Keratinocyte (primary cell): ENCODE measurements at regions not wholly inside any gene's neighbourhood (a gene's known extent, or its start where the extent isn't known, plus 50 kb on each side); places are given as distances from the start of the nearest gene placed in this dataset.

Experiments used
- DNase-seq: peaks from one replicate; pipeline ENCODE4 v3.0.0-alpha.2; 2011; ENCODE audit warnings: low read depth, missing footprints, low spot score
- FAIRE-seq: peaks from 2 replicates; lab custom pipeline; 2011; peaks lifted over from hg19 to GRCh38; lab: Jason Lieb, UNC
- H2AFZ ChIP-seq: 2 replicates; pipeline ENCODE4 v1.6.0; 2012; ENCODE audit warnings: low read length, control low read depth, inconsistent platforms; ENCODE audit not compliant: control insufficient read depth
- H3K27ac ChIP-seq: 2 replicates; pipeline ENCODE4 v1.5.1; 2011; ENCODE audit warnings: low read length; ENCODE audit not compliant: control insufficient read depth, insufficient read depth
- H3K27me3 ChIP-seq: 3 replicates; pipeline ENCODE4 v1.6.0; 2011; ENCODE audit warnings: low read length; ENCODE audit not compliant: control insufficient read depth, insufficient read depth; ENCODE audit errors: extremely low read depth
- H3K36me3 ChIP-seq, 2 experiments: 2 replicates in 1 of 2; 3 replicates in 1 of 2; pipeline ENCODE4 v1.5.1; 2011; ENCODE audit warnings: low read length in 2 of 2, mild to moderate bottlenecking in 1 of 2; ENCODE audit not compliant: control insufficient read depth in 2 of 2, insufficient read depth in 2 of 2; ENCODE audit errors: extremely low read depth in 1 of 2
- H3K4me1 ChIP-seq: 3 replicates; pipeline ENCODE4 v1.5.1; 2011; ENCODE audit warnings: low read length; ENCODE audit not compliant: control insufficient read depth, insufficient read depth; ENCODE audit errors: extremely low read depth
- H3K4me2 ChIP-seq: 3 replicates; pipeline ENCODE4 v1.6.0; 2011; ENCODE audit warnings: low read depth, low read length; ENCODE audit not compliant: control insufficient read depth, insufficient read depth; ENCODE audit errors: extremely low read depth
- H3K4me3 ChIP-seq, 3 experiments: fragments of 200-600 bp in 1 of 3; sonication (generic) in 1 of 3; 2 replicates in 2 of 3; 3 replicates in 1 of 3; pipeline ENCODE4 v1.5.1; 2011 to 2016; ENCODE audit warnings: low read length in 3 of 3, mild to moderate bottlenecking in 3 of 3, control low read depth in 2 of 3, inconsistent platforms in 1 of 3, low read depth in 1 of 3, mixed read lengths in 1 of 3, mixed run types in 1 of 3, moderate library complexity in 1 of 3; ENCODE audit not compliant: control insufficient read depth in 2 of 3, insufficient read depth in 2 of 3; ENCODE audit errors: extremely low read depth in 1 of 3
- H3K79me2 ChIP-seq: 2 replicates; pipeline ENCODE4 v1.6.0; 2012; ENCODE audit warnings: low read length; ENCODE audit not compliant: control insufficient read depth, insufficient read depth
- H3K9ac ChIP-seq: 3 replicates; pipeline ENCODE4 v1.6.0; 2011; ENCODE audit warnings: low read length; ENCODE audit not compliant: control insufficient read depth, insufficient read depth; ENCODE audit errors: extremely low read depth
- H3K9me1 ChIP-seq: 3 replicates; pipeline ENCODE4 v1.6.0; 2011; ENCODE audit warnings: low read length; ENCODE audit not compliant: control insufficient read depth, insufficient read depth; ENCODE audit errors: extremely low read depth
- H3K9me3 ChIP-seq: 2 replicates; pipeline ENCODE4 v1.5.1; 2012; ENCODE audit warnings: low read depth, low read length; ENCODE audit not compliant: control insufficient read depth
- H4K20me1 ChIP-seq: 3 replicates; pipeline ENCODE4 v1.6.0; 2011; ENCODE audit warnings: low read length; ENCODE audit not compliant: control insufficient read depth, insufficient read depth; ENCODE audit errors: extremely low read depth
- CTCF ChIP-seq, 3 experiments: IDR thresholded peaks in 1 of 3; conservative IDR thresholded peaks in 1 of 3; optimal IDR thresholded peaks in 1 of 3; 2 replicates in 2 of 3; 3 replicates in 1 of 3; pipeline versions ENCODE3 to v1.5.1; 2011; ENCODE audit warnings: low read length in 3 of 3, mild to moderate bottlenecking in 3 of 3, moderate library complexity in 2 of 3, control low read depth in 1 of 3, inconsistent platforms in 1 of 3; ENCODE audit not compliant: insufficient read depth in 2 of 3; ENCODE audit errors: extremely low read depth in 1 of 3
- EZH2 ChIP-seq: IDR thresholded peaks from one replicate; pipeline ENCODE4 v1.6.1; 2012; ENCODE audit warnings: inconsistent platforms, mild to moderate bottlenecking, low read length, moderate library complexity
- dilution Hi-C: fragments of 300-500 bp; cut with MboI; formaldehyde crosslinking; loops from one replicate; pipeline ENCODE4 v1.7.0; 2020; ENCODE audit warnings: low sequenced_read_pairs; ENCODE audit not compliant: extremely low pct_ligation_motif_present

- Histone ChIP-seq H3K9me1 (no peaks in the 10 kb centered on the region), H3K9ac (no peak overlapping the region), H4K20me1 (no peaks in the 10 kb centered on the region), H2AFZ (peak overlapping the region; percentile 3), H3K27ac (no peak overlapping the region), H3K27me3 (no peaks in the 10 kb centered on the region), H3K4me3 (no peak overlapping the region), H3K9me3 (no peaks in the 10 kb centered on the region), H3K4me2 (no peak overlapping the region), H3K36me3 (no peaks in the 10 kb centered on the region), H3K79me2 (no peaks in the 10 kb centered on the region), H3K4me1 (peaks cover 2% of the 10 kb centered on the region)
- dilution Hi-C loops, result no loop called here
- no peak for FAIRE-seq
- DNase-seq, result no peak
- TF ChIP-seq CTCF (optimal IDR thresholded peaks at IDR 0.05 in 1 of 3, IDR thresholded peaks at IDR 0.05 in 1 of 3, conservative IDR thresholded peaks at IDR 0.05 in 1 of 3; ENCODE audit: extremely low read depth in 1 of 3, insufficient read depth in 2 of 3, low read length in 3 of 3), result no peak
- no peak for TF ChIP-seq EZH2
Measured at GRCh38 chr2:147712051-147712450, 132.8 kb upstream of the ACVR2A start.

GRCh38 chr2:147711031-147711430 is 133.8 kb upstream of the ACVR2A start:
- TF ChIP-seq CTCF (optimal IDR thresholded peaks at IDR 0.05 in 1 of 3, IDR thresholded peaks at IDR 0.05 in 1 of 3, conservative IDR thresholded peaks at IDR 0.05 in 1 of 3; ENCODE audit: extremely low read depth in 1 of 3, insufficient read depth in 2 of 3, low read length in 3 of 3), result no peak
- TF ChIP-seq EZH2, result no peak
- H3K9ac ChIP-seq, result no peak overlapping the region
- H3K79me2 ChIP-seq, result no peaks in the 10 kb centered on the region
- no peaks in the 10 kb centered on the region for H3K9me3 ChIP-seq
- no peak overlapping the region for H3K4me2 ChIP-seq
- no peaks in the 10 kb centered on the region for H3K36me3 ChIP-seq
- no peak overlapping the region for H3K27ac ChIP-seq
- H3K27me3 ChIP-seq, result no peaks in the 10 kb centered on the region
- H2AFZ ChIP-seq, result no peak overlapping the region
- FAIRE-seq (no peak), DNase-seq (peak; percentile 11)
- H3K9me1 ChIP-seq, result no peaks in the 10 kb centered on the region
- no peak overlapping the region for H3K4me3 ChIP-seq
- dilution Hi-C loops, result no loop called here
- peaks cover 2% of the 10 kb centered on the region for H3K4me1 ChIP-seq
- H4K20me1 ChIP-seq, result no peaks in the 10 kb centered on the region
